Activated naive CD4-positive, alpha-beta T cell treated with anti-CD3 and anti-CD28 coated beads for 36 hours (primary cell): ENCODE measurements at regions not wholly inside any gene's neighbourhood (a gene's known extent, or its start where the extent isn't known, plus 50 kb on each side); places are given as distances from the start of the nearest gene placed in this dataset.

Experiments used
- CTCF ChIA-PET: fragments of 350-600 bp; sonication (Branson Sonifier 250); formaldehyde crosslinking; loops from one replicate; lab custom pipeline; 2021; ENCODE audit warnings: antibody characterized with exemption; lab: Charles Lee
- DNase-seq: peaks from one replicate; pipeline ENCODE4 v3.0.0-alpha.2; 2020
- H3K27ac Mint-ChIP-seq: one replicate; pipeline ENCODE4 v1.8.0; 2021; ENCODE audit warnings: mild to moderate bottlenecking, mixed read lengths
- H3K27me3 Mint-ChIP-seq: one replicate; pipeline ENCODE4 v1.8.0; 2021; ENCODE audit warnings: low read depth, mixed read lengths
- H3K36me3 Mint-ChIP-seq: one replicate; pipeline ENCODE4 v1.8.0; 2021; ENCODE audit warnings: low read depth, mixed read lengths
- H3K4me1 Mint-ChIP-seq: one replicate; pipeline ENCODE4 v1.8.0; 2021; ENCODE audit warnings: low read depth, mixed read lengths
- H3K4me3 Mint-ChIP-seq: one replicate; pipeline ENCODE4 v1.8.0; 2021; ENCODE audit warnings: mild to moderate bottlenecking, moderate library complexity, mixed read lengths
- H3K9me3 Mint-ChIP-seq: one replicate; pipeline ENCODE4 v1.8.0; 2021; ENCODE audit warnings: mixed read lengths
- intact Hi-C: fragments of 100-400 bp; cut with micrococcal nuclease; formaldehyde crosslinking; loops from one replicate; pipeline ENCODE4 v1.15.1; 2023

- Mint-ChIP-seq H3K4me3 (no peak overlapping the region), H3K4me1 (no peaks in the 10 kb centered on the region), H3K27ac (no peak overlapping the region), H3K36me3 (peaks cover 2% of the 10 kb centered on the region), H3K27me3 (peaks cover 19% of the 10 kb centered on the region), H3K9me3 (peaks cover 9% of the 10 kb centered on the region)
- no peak for DNase-seq
- intact Hi-C loops: no loop called here
- CTCF ChIA-PET: no interaction called here
Observed at GRCh38 chr10:9886772-9887171, 1130.9 kb upstream of the CELF2 start.

GRCh38 chr10:9895453-9895852 is 1122.2 kb upstream of the CELF2 start:
- Mint-ChIP-seq H3K27ac (no peak overlapping the region), H3K27me3 (peaks cover 11% of the 10 kb centered on the region), H3K9me3 (no peaks in the 10 kb centered on the region), H3K36me3 (peaks cover 2% of the 10 kb centered on the region), H3K4me3 (no peak overlapping the region), H3K4me1 (no peaks in the 10 kb centered on the region)
- intact Hi-C loops: no loop called here
- no peak for DNase-seq
- CTCF ChIA-PET: no interaction called here

GRCh38 chr10:9895981-9896380 is 1121.7 kb upstream of the CELF2 start:
- Mint-ChIP-seq H3K4me1 (no peaks in the 10 kb centered on the region), H3K9me3 (no peaks in the 10 kb centered on the region), H3K36me3 (no peaks in the 10 kb centered on the region), H3K4me3 (no peak overlapping the region), H3K27ac (no peak overlapping the region), H3K27me3 (peaks cover 8% of the 10 kb centered on the region)
- DNase-seq: no peak
- intact Hi-C loops: no loop called here
- CTCF ChIA-PET: no interaction called here

GRCh38 chr10:9898633-9899395 is 1118.9 kb upstream of the CELF2 start:
- intact Hi-C loops: no loop called here
- Mint-ChIP-seq H3K36me3 (no peaks in the 10 kb centered on the region), H3K27ac (no peak overlapping the region), H3K27me3 (peaks cover 7% of the 10 kb centered on the region), H3K4me1 (no peaks in the 10 kb centered on the region), H3K4me3 (no peak overlapping the region), H3K9me3 (no peaks in the 10 kb centered on the region)
- CTCF ChIA-PET: no interaction called here
- no peak for DNase-seq

- intact Hi-C loops: no loop called here
- no peaks in the 10 kb centered on the region for H3K36me3 Mint-ChIP-seq
- no peaks in the 10 kb centered on the region for H3K4me1 Mint-ChIP-seq
- H3K27me3 Mint-ChIP-seq: peaks cover 2% of the 10 kb centered on the region
- no peak overlapping the region for H3K4me3 Mint-ChIP-seq
- no peak for DNase-seq
- CTCF ChIA-PET: no interaction called here
- H3K27ac Mint-ChIP-seq: no peak overlapping the region
- H3K9me3 Mint-ChIP-seq: no peaks in the 10 kb centered on the region
Observed at GRCh38 chr10:9900751-9901150, 1116.9 kb upstream of the CELF2 start.

- H3K4me3 Mint-ChIP-seq: no peak overlapping the region
Observed at GRCh38 chr10:9901971-9902370, 1115.7 kb upstream of the CELF2 start.

GRCh38 chr10:9910446-9910845 is 1107.2 kb upstream of the CELF2 start:
- CTCF ChIA-PET: no interaction called here
- Mint-ChIP-seq H3K4me3 (no peak overlapping the region), H3K4me1 (no peaks in the 10 kb centered on the region), H3K36me3 (no peaks in the 10 kb centered on the region), H3K27me3 (peaks cover 4% of the 10 kb centered on the region), H3K27ac (no peak overlapping the region), H3K9me3 (no peaks in the 10 kb centered on the region)
- DNase-seq: no peak
- intact Hi-C loops: no loop called here

More at GRCh38 chr10:9901971-9902370, 1115.7 kb upstream of the CELF2 start:
- no peak for DNase-seq
- intact Hi-C loops: no loop called here
- Mint-ChIP-seq H3K9me3 (no peaks in the 10 kb centered on the region), H3K27ac (no peak overlapping the region), H3K36me3 (no peaks in the 10 kb centered on the region), H3K27me3 (peaks cover 2% of the 10 kb centered on the region), H3K4me1 (no peaks in the 10 kb centered on the region)
- CTCF ChIA-PET: no interaction called here

GRCh38 chr10:9911488-9911887 is 1106.2 kb upstream of the CELF2 start:
- H3K27ac Mint-ChIP-seq: no peak overlapping the region
- H3K27me3 Mint-ChIP-seq: peaks cover 4% of the 10 kb centered on the region
- no peaks in the 10 kb centered on the region for H3K36me3 Mint-ChIP-seq
- no peak for DNase-seq
- H3K9me3 Mint-ChIP-seq: no peaks in the 10 kb centered on the region
- no peaks in the 10 kb centered on the region for H3K4me1 Mint-ChIP-seq
- CTCF ChIA-PET: no interaction called here
- no peak overlapping the region for H3K4me3 Mint-ChIP-seq
- intact Hi-C loops: no loop called here

- Mint-ChIP-seq H3K27me3 (peaks cover 4% of the 10 kb centered on the region), H3K4me3 (no peak overlapping the region), H3K27ac (no peak overlapping the region), H3K4me1 (no peaks in the 10 kb centered on the region), H3K36me3 (no peaks in the 10 kb centered on the region), H3K9me3 (no peaks in the 10 kb centered on the region)
- intact Hi-C loops: no loop called here
- no peak for DNase-seq
- CTCF ChIA-PET: no interaction called here
Observed at GRCh38 chr10:9913876-9914514, 1103.7 kb upstream of the CELF2 start.

GRCh38 chr10:9921544-9921943 is 1096.1 kb upstream of the CELF2 start:
- intact Hi-C loops: no loop called here
- H3K9me3 Mint-ChIP-seq: peaks cover 3% of the 10 kb centered on the region
- H3K4me1 Mint-ChIP-seq: no peaks in the 10 kb centered on the region
- H3K27ac Mint-ChIP-seq: no peak overlapping the region
- H3K27me3 Mint-ChIP-seq: peaks cover 14% of the 10 kb centered on the region
- no peak overlapping the region for H3K4me3 Mint-ChIP-seq
- no peaks in the 10 kb centered on the region for H3K36me3 Mint-ChIP-seq
- CTCF ChIA-PET: interaction anchor here (0.5 kb wide), 1 partner anchor 257 kb away, joined by 3 read pairs; no protein-coding TSS in a partner anchor
- DNase-seq: no peak

GRCh38 chr10:9922126-9922870 is 1095.4 kb upstream of the CELF2 start:
- Mint-ChIP-seq H3K4me1 (no peaks in the 10 kb centered on the region), H3K27me3 (peaks cover 14% of the 10 kb centered on the region), H3K4me3 (no peak overlapping the region), H3K9me3 (peaks cover 3% of the 10 kb centered on the region), H3K27ac (no peak overlapping the region), H3K36me3 (no peaks in the 10 kb centered on the region)
- intact Hi-C loops: no loop called here
- no peak for DNase-seq
- CTCF ChIA-PET: no interaction called here

GRCh38 chr10:9926003-9926402 is 1091.7 kb upstream of the CELF2 start:
- H3K4me3 Mint-ChIP-seq: no peak overlapping the region
- no peak overlapping the region for H3K27ac Mint-ChIP-seq
- CTCF ChIA-PET: no interaction called here
- H3K27me3 Mint-ChIP-seq: peaks cover 14% of the 10 kb centered on the region
- H3K4me1 Mint-ChIP-seq: no peaks in the 10 kb centered on the region
- intact Hi-C loops: loop anchor here (5.0 kb wide), 1 partner anchor 621 kb away; no protein-coding TSS in a partner anchor
- no peak for DNase-seq
- no peaks in the 10 kb centered on the region for H3K9me3 Mint-ChIP-seq
- no peaks in the 10 kb centered on the region for H3K36me3 Mint-ChIP-seq
